GM12892 (cell line): ENCODE measurements at regions not wholly inside any gene's neighbourhood (a gene's known extent, or its start where the extent isn't known, plus 50 kb on each side); places are given as distances from the start of the nearest gene placed in this dataset.

Experiments
- POLR2A ChIP-seq: IDR thresholded peaks from 2 replicates; pipeline ENCODE4 v1.6.1; 2011; ENCODE audit warnings: low read depth, low read length, control low read depth
- POLR2AphosphoS5 ChIP-seq: IDR thresholded peaks from 2 replicates; pipeline ENCODE4 v1.6.1; 2011; ENCODE audit warnings: low read depth, low read length, control low read depth

- TF ChIP-seq POLR2AphosphoS5 (no peak), POLR2A (no peak)
These were observed 58.7 kb upstream of the NANOS1 start for GRCh38 chr10:118970770-118971169.
